GM21723 (cell line): ENCODE measurements at regions not wholly inside any gene's neighbourhood (a gene's known extent, or its start where the extent isn't known, plus 50 kb on each side); places are given as distances from the start of the nearest gene placed in this dataset.
"Not testable (repeated sequence)": the region's sequence is repeated elsewhere in the genome, so short reads cannot be mapped to it uniquely, and the experiment has no call there.

Experiments used
- ATAC-seq: cut with Tn5 transposase; IDR thresholded peaks from one replicate; pipeline ENCODE4 v1.9.1; 2021; ENCODE audit warnings: mild to moderate bottlenecking, moderate library complexity; ENCODE audit not compliant: unreplicated experiment

- no peak for ATAC-seq
Observed at GRCh38 chr6:96276305-96276704, 245.3 kb upstream of the UFL1 start.

- no peak for ATAC-seq
Observed at GRCh38 chr6:96276856-96277255, 244.8 kb upstream of the UFL1 start.

GRCh38 chr6:96279084-96279483, 242.5 kb upstream of the UFL1 start:
- ATAC-seq, result no peak

GRCh38 chr6:96286503-96286902, 235.1 kb upstream of the UFL1 start:
- no peak for ATAC-seq

- ATAC-seq, result no peak
Observed at GRCh38 chr6:96299525-96299924, 222.1 kb upstream of the UFL1 start.

GRCh38 chr6:96301023-96301422, 220.6 kb upstream of the UFL1 start:
- ATAC-seq, result no peak

GRCh38 chr6:96301781-96302180, 219.8 kb upstream of the UFL1 start:
- ATAC-seq, result no peak

- ATAC-seq, result no peak
Observed at GRCh38 chr6:96302991-96303390, 218.6 kb upstream of the UFL1 start.

- ATAC-seq, result peak; percentile 96
Observed at GRCh38 chr6:96304997-96305396, 216.6 kb upstream of the UFL1 start.

GRCh38 chr6:96330884-96331283, 190.7 kb upstream of the UFL1 start:
- no peak for ATAC-seq

- no peak for ATAC-seq
Observed at GRCh38 chr6:96340164-96340563, 181.4 kb upstream of the UFL1 start.

- no peak for ATAC-seq
Observed at GRCh38 chr6:96345501-96345900, 176.1 kb upstream of the UFL1 start.

- ATAC-seq, result no peak
Observed at GRCh38 chr6:96381246-96381645, 140.4 kb upstream of the UFL1 start.

- ATAC-seq, result no peak
Observed at GRCh38 chr6:96391776-96392360, 129.7 kb upstream of the UFL1 start.

- no peak for ATAC-seq
Observed at GRCh38 chr6:96394727-96395126, 126.9 kb upstream of the UFL1 start.

GRCh38 chr6:96410467-96410866, 111.1 kb upstream of the UFL1 start:
- no peak for ATAC-seq

GRCh38 chr6:96420294-96420693, 101.3 kb upstream of the UFL1 start:
- ATAC-seq, result no peak

- ATAC-seq, result no peak
Observed at GRCh38 chr6:96433950-96434349, 87.7 kb upstream of the UFL1 start.

GRCh38 chr6:96436398-96436797, 85.2 kb upstream of the UFL1 start:
- ATAC-seq, result no peak

- not testable (repeated sequence) for ATAC-seq
Observed at GRCh38 chr6:96437228-96437627, 84.4 kb upstream of the UFL1 start.

GRCh38 chr6:96450082-96450769, 71.4 kb upstream of the UFL1 start:
- ATAC-seq, result no peak

- ATAC-seq, result no peak
Observed at GRCh38 chr6:96450770-96451130, 70.9 kb upstream of the UFL1 start.

- no peak for ATAC-seq
Observed at GRCh38 chr6:96458771-96459170, 62.8 kb upstream of the UFL1 start.
